Islet of Langerhans (tissue), 1 donor: ENCODE measurements at regions not wholly inside any gene's neighbourhood (a gene's known extent, or its start where the extent isn't known, plus 50 kb on each side); places are given as distances from the start of the nearest gene placed in this dataset.

Experiments
- FAIRE-seq: peaks from one replicate; lab custom pipeline; 2011; peaks lifted over from hg19 to GRCh38; lab: Jason Lieb, UNC

DNA sequence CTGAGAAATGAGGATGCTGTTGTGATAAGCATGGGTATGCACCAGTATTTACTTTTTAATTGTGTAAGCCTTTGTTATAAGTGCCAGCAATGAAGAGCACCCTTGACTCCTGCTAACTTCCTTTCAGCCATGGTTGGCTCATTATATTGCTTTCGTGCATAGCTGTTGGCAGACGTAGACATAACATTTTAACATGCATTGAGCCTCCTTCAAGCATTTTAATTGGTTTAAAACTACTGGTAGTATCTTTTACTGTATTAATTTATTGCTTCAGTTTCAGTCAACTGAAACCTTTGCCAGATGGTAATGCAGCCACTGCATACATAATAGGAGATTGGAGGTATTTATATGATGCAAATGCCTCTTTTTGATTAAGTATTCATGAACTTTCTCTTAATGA is 1285.4 kb downstream of the PCDH18 start:
- no peak for FAIRE-seq

DNA sequence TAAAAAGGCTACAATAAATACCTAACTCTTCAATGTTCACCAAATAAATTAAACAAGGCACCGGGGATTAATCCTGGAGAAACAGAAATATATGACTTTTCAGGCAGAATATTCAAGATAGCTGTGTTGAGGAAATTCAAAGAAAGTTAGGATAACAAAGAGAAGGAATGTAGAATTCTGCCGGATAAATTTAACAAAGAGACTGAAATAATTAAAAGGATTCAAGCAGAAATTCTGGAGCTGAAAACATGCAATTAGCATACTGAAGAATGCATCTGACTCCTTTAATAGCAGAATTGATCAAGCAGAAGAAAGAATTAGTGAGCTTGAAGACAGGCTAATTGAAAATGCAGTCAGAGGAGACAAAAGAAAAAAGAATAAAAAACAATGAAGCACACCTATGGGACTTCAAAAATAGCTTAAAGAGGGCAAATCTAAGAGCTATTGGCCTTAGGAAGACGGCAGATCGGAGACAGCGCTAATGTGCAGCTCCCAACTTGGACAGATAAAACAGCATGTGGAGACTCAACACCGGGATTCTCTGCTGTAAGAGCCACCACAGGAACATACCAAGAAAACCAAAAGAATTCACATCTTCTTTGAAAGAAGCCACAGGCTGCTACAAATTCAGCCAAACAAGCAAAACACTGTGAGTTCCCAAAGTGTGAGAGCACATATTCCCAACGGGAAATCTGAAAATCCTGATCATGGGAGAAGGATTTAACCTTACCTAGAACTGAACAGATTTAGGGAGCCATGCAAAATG is 1290.9 kb downstream of the PCDH18 start:
- FAIRE-seq: no peak

DNA sequence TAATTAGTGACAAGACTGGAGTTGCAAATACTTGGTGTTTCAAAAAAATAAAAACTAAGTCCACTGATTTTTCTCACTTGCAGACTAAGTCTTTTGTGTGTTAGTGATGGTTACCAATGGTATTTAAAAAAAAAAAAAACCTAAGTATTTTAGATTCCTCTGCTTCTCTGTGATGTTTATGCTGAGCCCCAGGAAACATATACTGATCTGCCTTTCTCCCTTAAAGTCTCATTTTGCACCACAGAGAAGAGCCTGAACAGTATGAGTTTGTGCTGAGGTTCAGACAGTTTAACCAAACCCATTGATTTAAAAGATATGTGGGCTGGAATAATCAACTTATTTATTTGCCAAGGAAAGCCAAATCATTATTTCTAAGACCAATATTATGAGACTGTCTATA is 1305.0 kb downstream of the PCDH18 start:
- FAIRE-seq: no peak

DNA sequence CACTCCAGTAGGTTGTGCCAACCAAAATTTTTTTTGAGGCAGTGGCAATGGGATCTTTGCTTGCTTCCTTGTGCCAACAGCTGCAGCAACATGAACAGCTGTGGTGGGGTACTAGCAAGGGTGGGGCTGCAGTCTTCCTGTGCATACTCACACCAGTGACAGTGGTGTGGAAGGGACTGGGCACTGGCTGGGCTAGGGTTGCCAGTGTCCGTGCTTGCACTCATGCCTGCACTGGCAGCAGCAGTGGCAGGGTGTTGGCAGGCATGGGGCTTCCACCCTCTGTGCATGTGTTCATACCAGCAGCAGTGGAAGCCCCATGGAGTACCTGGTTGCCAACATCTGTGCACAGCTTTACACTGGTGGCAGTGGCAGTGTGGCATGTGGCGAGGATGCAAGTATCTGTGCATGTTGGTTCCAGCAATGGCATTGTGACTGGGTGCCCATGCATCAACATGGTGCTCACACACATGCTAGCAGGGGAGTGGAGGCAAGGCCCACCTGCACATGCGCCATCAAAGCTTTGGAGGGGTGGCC is 1312.6 kb downstream of the PCDH18 start:
- no peak for FAIRE-seq

- FAIRE-seq: no peak
Measured at GRCh38 chr4:136203199-136203598, 1329.1 kb downstream of the PCDH18 start.

DNA sequence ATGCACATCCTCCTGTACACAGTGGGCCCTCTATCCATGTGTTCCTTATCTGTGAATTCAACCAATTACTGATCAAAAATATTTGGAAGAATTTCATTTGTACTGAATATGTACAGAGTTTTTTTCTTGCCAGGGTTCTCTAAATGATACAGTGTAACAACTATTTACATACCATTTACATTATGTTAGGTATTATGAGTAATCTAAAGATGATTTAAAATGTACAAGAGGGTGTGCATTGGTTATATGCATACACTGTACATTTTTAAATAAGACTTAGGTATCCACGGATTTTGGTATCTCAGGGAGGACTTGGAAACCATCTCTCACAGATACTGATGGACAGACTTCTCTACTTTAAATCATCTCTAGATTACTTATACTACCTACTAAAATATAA is 1333.9 kb downstream of the PCDH18 start:
- FAIRE-seq: no peak

GRCh38 chr4:136194962-136195361 is 1337.3 kb downstream of the PCDH18 start:
- no peak for FAIRE-seq

GRCh38 chr4:136186650-136187049 is 1345.6 kb downstream of the PCDH18 start:
- no peak for FAIRE-seq

- FAIRE-seq: no peak
Measured at GRCh38 chr4:136183513-136183912, 1348.8 kb downstream of the PCDH18 start.

- FAIRE-seq: no peak
Measured at GRCh38 chr4:136156947-136157346, 1375.3 kb downstream of the PCDH18 start.

DNA sequence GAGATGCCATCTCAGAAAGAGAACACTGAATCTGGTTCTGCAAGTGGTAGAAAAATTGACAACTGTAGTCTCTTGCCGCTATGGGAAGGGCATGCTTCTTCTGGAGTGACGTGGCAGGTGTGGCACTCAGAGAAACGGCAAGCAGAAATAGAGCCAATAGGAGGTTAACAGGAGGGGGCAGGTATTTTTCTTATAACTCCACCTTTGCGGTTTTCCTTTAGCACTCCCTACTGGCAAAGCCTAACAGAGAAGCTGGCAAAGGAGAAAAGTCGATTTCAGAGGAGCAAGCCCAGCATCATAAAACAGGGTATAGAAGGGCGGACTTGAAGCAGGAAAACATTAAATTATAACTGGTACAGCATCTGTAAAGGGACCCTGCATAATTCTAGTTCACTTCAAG is 1382.2 kb downstream of the PCDH18 start:
- FAIRE-seq: no peak

DNA sequence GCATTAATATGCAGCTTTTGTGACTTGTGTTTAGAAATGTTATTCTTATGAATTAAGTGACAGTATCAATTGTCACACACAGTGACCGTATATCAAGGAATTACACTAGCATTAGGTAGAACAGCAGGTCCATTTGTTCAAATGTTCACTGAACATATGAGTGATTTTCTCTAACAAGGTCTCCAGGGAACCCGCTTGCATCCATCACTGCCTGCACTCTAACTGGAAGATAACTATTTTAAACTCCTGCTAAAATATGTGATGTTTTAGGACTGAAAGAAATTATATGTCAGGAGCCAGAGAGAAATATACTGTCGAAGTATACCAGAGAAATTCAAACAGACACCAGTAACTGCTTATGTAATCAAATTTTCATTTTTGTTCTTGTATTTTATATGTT is 1395.7 kb downstream of the PCDH18 start:
- FAIRE-seq: no peak

- no peak for FAIRE-seq
Measured at GRCh38 chr4:136124251-136124745, 1408.0 kb downstream of the PCDH18 start.

DNA sequence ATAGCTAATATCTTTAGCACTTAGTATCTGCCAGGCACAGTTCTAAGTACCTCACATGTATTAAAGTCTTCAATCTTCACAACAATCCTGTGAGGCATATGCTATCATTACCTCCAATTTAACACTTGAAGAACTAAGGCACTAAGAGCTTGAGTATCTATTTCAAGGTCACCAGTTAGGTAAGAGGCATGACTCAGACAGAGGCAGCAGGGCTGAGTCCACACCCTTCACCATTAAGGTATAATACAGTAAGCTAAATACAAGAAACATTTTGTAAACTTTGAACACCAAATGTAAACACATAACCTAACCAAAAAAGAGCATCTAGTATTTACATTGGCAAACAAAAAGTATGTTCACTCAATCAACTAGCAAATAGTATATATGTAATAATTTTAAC is 1410.9 kb downstream of the PCDH18 start:
- FAIRE-seq: peak; percentile 56

DNA sequence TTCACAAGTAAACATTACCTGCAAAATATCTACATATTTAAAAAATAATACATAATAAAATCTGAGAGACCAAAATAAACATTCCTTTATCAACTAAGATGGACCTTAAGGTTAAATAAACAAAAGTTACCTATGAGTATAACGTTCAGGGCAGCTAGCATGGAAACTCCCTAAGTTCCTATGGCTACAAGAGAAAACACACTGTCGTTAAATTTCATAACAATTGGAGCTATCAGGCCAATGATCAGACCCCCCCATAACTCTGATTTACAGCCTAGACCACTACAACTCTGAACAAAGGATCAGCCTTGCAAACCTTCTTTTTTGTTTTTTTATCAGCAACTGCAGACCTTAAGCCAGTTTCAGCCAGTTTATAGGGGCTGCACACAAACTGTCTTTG is 1418.4 kb downstream of the PCDH18 start:
- FAIRE-seq: no peak

- no peak for FAIRE-seq
Measured at GRCh38 chr4:136112116-136112515, 1420.2 kb downstream of the PCDH18 start.

- FAIRE-seq: no peak
Measured at GRCh38 chr4:136106753-136107152, 1425.5 kb downstream of the PCDH18 start.

GRCh38 chr4:136103616-136104015 is 1428.7 kb downstream of the PCDH18 start:
- FAIRE-seq: no peak

GRCh38 chr4:136097676-136098075 is 1434.6 kb downstream of the PCDH18 start:
- FAIRE-seq: no peak

DNA sequence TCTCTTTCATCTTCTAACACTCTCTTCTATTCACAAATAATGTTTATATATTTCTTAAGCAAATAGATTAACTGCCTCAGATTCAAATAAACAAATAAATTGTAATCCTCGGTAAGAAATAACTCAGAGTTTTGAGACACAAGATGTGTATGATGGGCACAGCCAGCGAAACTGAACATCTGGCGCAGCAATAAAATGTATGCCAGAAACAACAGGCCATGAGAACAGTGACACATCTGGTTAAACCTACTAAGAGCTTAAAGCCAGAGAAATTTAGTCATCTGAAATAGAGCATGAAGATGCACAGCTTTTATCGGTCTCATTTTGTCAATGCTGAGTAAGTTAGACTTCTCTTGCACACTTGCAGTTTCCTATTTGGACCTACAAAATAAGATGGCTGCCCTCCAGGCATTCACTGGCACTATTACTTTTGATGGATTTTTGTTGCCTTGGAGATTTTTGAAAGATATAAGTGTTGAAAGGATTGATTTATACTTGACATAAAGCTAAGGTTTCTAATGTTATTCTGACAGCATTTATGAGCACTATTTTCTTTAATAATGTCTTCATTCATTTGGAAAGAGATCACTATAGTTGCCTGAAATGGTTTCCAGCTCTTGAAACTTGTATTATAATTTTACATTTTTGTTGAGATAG is 1444.0 kb downstream of the PCDH18 start:
- no peak for FAIRE-seq

DNA sequence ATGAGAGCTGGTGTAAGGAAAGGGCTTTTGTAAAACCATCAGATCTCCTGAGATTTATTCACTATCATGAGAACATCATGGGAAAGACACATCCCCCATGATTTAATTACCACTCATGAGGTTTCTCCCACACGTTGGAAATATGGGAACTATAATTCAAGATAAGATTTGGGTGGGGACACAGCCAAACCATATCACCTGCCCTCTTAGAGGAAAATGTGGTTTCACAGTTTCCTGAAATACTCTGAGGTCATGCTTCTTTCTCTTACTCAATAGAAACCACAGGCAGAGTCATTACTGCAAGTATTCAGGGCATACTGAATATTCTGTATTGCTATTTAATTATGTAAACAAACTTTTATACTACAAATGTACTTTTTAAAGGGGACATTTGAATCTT is 1453.3 kb downstream of the PCDH18 start:
- no peak for FAIRE-seq

DNA sequence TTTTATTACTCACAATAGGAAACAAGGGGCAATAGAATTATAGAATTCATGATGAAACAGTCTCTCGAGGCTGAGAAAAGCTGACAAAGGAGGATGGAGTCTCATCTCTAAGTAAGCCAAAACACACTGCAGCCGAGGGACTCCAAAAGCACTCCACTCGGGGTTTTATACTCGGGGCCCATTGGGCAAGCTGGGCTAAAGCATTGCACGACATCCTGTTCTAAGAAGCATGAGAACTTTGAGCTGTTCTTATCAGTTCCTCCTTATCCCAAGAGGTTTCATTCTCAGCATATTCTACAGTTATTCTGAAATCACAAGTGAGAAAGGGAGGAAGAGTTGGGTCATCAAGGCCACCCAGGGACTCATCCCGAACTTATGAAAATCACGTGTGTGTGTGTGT is 1475.5 kb downstream of the PCDH18 start:
- FAIRE-seq: no peak

GRCh38 chr4:136055360-136055759 is 1476.9 kb downstream of the PCDH18 start:
- no peak for FAIRE-seq

GRCh38 chr4:136036744-136037143 is 1495.5 kb downstream of the PCDH18 start:
- no peak for FAIRE-seq
